ENCODE measurements at regions not wholly inside any gene's neighbourhood (a gene's known extent, or its start where the extent isn't known, plus 50 kb on each side); places are given as distances from the start of the nearest gene placed in this dataset.

- TF ChIP-seq HNF4G (IDR thresholded peaks at IDR 0.05) (no peak), MAX (IDR thresholded peaks at IDR 0.05) (no peak), CTCF (IDR thresholded peaks at IDR 0.05; ENCODE audit: low read depth, low read length, missing input control) (no peak), TAF1 (conservative IDR thresholded peaks at IDR 0.05) (no peak), NR2F2 (IDR thresholded peaks at IDR 0.05) (no peak), REST (IDR thresholded peaks at IDR 0.05) (no peak), ATF3 (IDR thresholded peaks at IDR 0.05) (no peak), YY1 (IDR thresholded peaks at IDR 0.05) (no peak), GABPA (IDR thresholded peaks at IDR 0.05 in 1 of 2, conservative IDR thresholded peaks at IDR 0.05 in 1 of 2) (no peak), JUND (IDR thresholded peaks at IDR 0.05) (no peak), ZBTB33 (IDR thresholded peaks at IDR 0.05) (no peak)
Measured at GRCh38 chr5:85000671-85001070, 616.0 kb upstream of the EDIL3 start.

All from liver (tissue), 3 donors.